SK-N-SH (cell line): ENCODE measurements at regions not wholly inside any gene's neighbourhood (a gene's known extent, or its start where the extent isn't known, plus 50 kb on each side); places are given as distances from the start of the nearest gene placed in this dataset.

Experiments
- CTCF ChIA-PET: fragments of 300-600, 350-600 bp; formaldehyde crosslinking; extraction: SDS; loops from one replicate; lab custom pipeline; 2021; lab: Yijun Ruan, JAX
- POLR2A ChIA-PET: fragments of 350-600 bp; sonication (Branson Sonifier 250); formaldehyde crosslinking; extraction: SDS; loops from one replicate; lab custom pipeline; 2020; ENCODE audit warnings: antibody characterized with exemption, inconsistent platforms; lab: Yijun Ruan, JAX
- DNase-seq: peaks from one replicate; pipeline ENCODE4 v3.0.0; 2012
- H2AFZ ChIP-seq: fragments of 200-600 bp; sonication (generic); 2 replicates; pipeline ENCODE4 v1.8.1; 2016; ENCODE audit warnings: antibody characterized with exemption, mild to moderate bottlenecking, low read depth
- H3F3A ChIP-seq: fragments of 200-600 bp; sonication (generic); replicated peaks from 2 replicates; pipeline ENCODE3; 2016; ENCODE audit warnings: antibody characterized with exemption, mild to moderate bottlenecking; ENCODE audit not compliant: insufficient read depth
- H3K27ac ChIP-seq, 2 experiments: fragments of 200-500 bp in 1 of 2; fragments of 200-600 bp in 1 of 2; sonication (Bioruptor generic) in 1 of 2; sonication (generic), shearing (Covaris generic) in 1 of 2; 2 replicates each; pipeline versions ENCODE4 v1.5.1 to v1.6.1; 2014 to 2016; ENCODE audit warnings: low read depth in 2 of 2, inconsistent platforms in 1 of 2, low read length in 1 of 2, mild to moderate bottlenecking in 1 of 2, mixed read lengths in 1 of 2
- H3K27me3 ChIP-seq: fragments of 200-600 bp; sonication (generic), shearing (Covaris generic); 2 replicates; pipeline ENCODE4 v1.6.1; 2016; ENCODE audit warnings: mixed run types; ENCODE audit not compliant: insufficient read depth
- H3K36me3 ChIP-seq, 2 experiments: fragments of 200-500 bp in 1 of 2; fragments of 200-600 bp in 1 of 2; sonication (Bioruptor generic) in 1 of 2; sonication (generic) in 1 of 2; replicated peaks in 1 of 2; 2 replicates each; pipeline versions ENCODE3 to v1.5.1; 2014 to 2016; ENCODE audit warnings: low read length in 1 of 2, mild to moderate bottlenecking in 1 of 2; ENCODE audit not compliant: insufficient read depth in 2 of 2, control insufficient read depth in 1 of 2
- H3K4me1 ChIP-seq, 2 experiments: fragments of 200-500 bp in 1 of 2; fragments of 200-600 bp in 1 of 2; sonication (Bioruptor generic) in 1 of 2; sonication (generic), shearing (Covaris generic) in 1 of 2; 2 replicates each; pipeline versions ENCODE4 v1.5.1 to v1.6.1; 2014 to 2016; ENCODE audit warnings: low read depth in 1 of 2, low read length in 1 of 2, mixed run types in 1 of 2; ENCODE audit not compliant: insufficient read depth in 2 of 2, control insufficient read depth in 1 of 2
- H3K4me2 ChIP-seq: fragments of 200-600 bp; sonication (generic), shearing (Covaris generic); 2 replicates; pipeline ENCODE4 v1.6.1; 2017; ENCODE audit warnings: mixed run types
- H3K4me3 ChIP-seq, 2 experiments: fragments of 200-500 bp in 1 of 2; fragments of 200-600 bp in 1 of 2; sonication (Bioruptor generic) in 1 of 2; sonication (generic), shearing (Covaris generic) in 1 of 2; 2 replicates each; pipeline versions ENCODE4 v1.5.1 to v1.8.1; 2014 to 2016; ENCODE audit warnings: low read depth in 2 of 2, inconsistent platforms in 1 of 2, low read length in 1 of 2, mild to moderate bottlenecking in 1 of 2, mixed read lengths in 1 of 2, moderate library complexity in 1 of 2
- H3K79me2 ChIP-seq: fragments of 200-600 bp; sonication (generic); 2 replicates; pipeline ENCODE4 v1.8.1; 2017; ENCODE audit warnings: mild to moderate bottlenecking; ENCODE audit not compliant: insufficient read depth
- H3K9ac ChIP-seq: fragments of 200-600 bp; sonication (generic); 2 replicates; pipeline ENCODE4 v1.6.1; 2017; ENCODE audit warnings: mixed run types
- H3K9me2 ChIP-seq: fragments of 200-600 bp; sonication (generic); 2 replicates; pipeline ENCODE4 v1.6.1; 2017; ENCODE audit warnings: mixed run types
- H3K9me3 ChIP-seq: fragments of 200-600 bp; sonication (generic); 2 replicates; pipeline ENCODE4 v1.6.1; 2017; ENCODE audit warnings: mixed run types, mild to moderate bottlenecking, moderate library complexity
- H4K20me1 ChIP-seq: fragments of 200-600 bp; sonication (generic); 2 replicates; pipeline ENCODE4 v1.6.1; 2017; ENCODE audit warnings: mild to moderate bottlenecking, mixed run types; ENCODE audit not compliant: insufficient read depth
- CHD2 ChIP-seq: fragments of 150-350 bp; IDR thresholded peaks from 2 replicates; pipeline ENCODE4 v1.6.1; 2018; ENCODE audit warnings: low read length; ENCODE audit not compliant: partially characterized antibody
- ELF1 ChIP-seq: IDR thresholded peaks from 2 replicates; pipeline ENCODE4 v1.4.0; 2012
- EP300 ChIP-seq, 2 experiments: IDR thresholded peaks; 2 replicates each; pipeline versions ENCODE4 v1.4.0 to v1.6.1; 2012; ENCODE audit warnings: borderline replicate concordance in 1 of 2, low read depth in 1 of 2, low read length in 1 of 2
- FOSL2 ChIP-seq: IDR thresholded peaks from 2 replicates; pipeline ENCODE4 v1.4.0; 2012; ENCODE audit warnings: low read depth, mild to moderate bottlenecking, moderate library complexity, borderline replicate concordance
- FOXJ3 ChIP-seq: sonication (generic); formaldehyde crosslinking; IDR thresholded peaks from 2 replicates; pipeline ENCODE4 v1.5.1; 2020; ENCODE audit warnings: mild to moderate bottlenecking, missing genetic modification reagents
- GATA2 ChIP-seq: sonication (generic); formaldehyde crosslinking; IDR thresholded peaks from 2 replicates; pipeline ENCODE4 v1.5.0; 2020; ENCODE audit warnings: mild to moderate bottlenecking, missing genetic modification reagents
- JUND ChIP-seq: IDR thresholded peaks from 2 replicates; pipeline ENCODE4 v1.4.0; 2012
- MEF2A ChIP-seq: IDR thresholded peaks from 2 replicates; pipeline ENCODE4 v1.4.0; 2012; ENCODE audit warnings: low read depth, borderline replicate concordance
- NFIC ChIP-seq: IDR thresholded peaks from 2 replicates; pipeline ENCODE4 v1.4.0; 2012; ENCODE audit warnings: borderline replicate concordance
- NRF1 ChIP-seq: IDR thresholded peaks from 2 replicates; pipeline ENCODE4 v1.6.1; 2012; ENCODE audit warnings: low read depth, mild to moderate bottlenecking, low read length
- RAD21 ChIP-seq: IDR thresholded peaks from 2 replicates; pipeline ENCODE4 v1.6.1; 2012; ENCODE audit warnings: mild to moderate bottlenecking, low read length
- RCOR1 ChIP-seq: fragments of 150-350 bp; IDR thresholded peaks from 2 replicates; pipeline ENCODE4 v1.6.1; 2017; ENCODE audit warnings: antibody characterized with exemption, low read length
- RFX5 ChIP-seq: IDR thresholded peaks from 2 replicates; pipeline ENCODE4 v1.6.1; 2012; ENCODE audit warnings: mild to moderate bottlenecking, improper control_type of control experiment, low read length
- RXRA ChIP-seq: IDR thresholded peaks from 2 replicates; pipeline ENCODE4 v1.4.0; 2012; ENCODE audit warnings: low read depth, mild to moderate bottlenecking, borderline replicate concordance
- TCF12 ChIP-seq: IDR thresholded peaks from 2 replicates; pipeline ENCODE4 v1.4.0; 2012
- WGBS: methylation state at CpG from one replicate; pipeline ENCODE4 v1.1.6; 2017; ENCODE audit warnings: low lambda C conversion rate; 5-methylcytosine and 5-hydroxymethylcytosine counted together
- TF ChIP-seq, protein P1 (sequence below): fragments of 150-350 bp; IDR thresholded peaks from 2 replicates; pipeline ENCODE4 v1.6.1; 2016; ENCODE audit warnings: mild to moderate bottlenecking, low read depth, low read length
- TF ChIP-seq, protein P2 (sequence below): IDR thresholded peaks from 2 replicates; pipeline ENCODE4 v1.6.1; 2012; ENCODE audit warnings: mild to moderate bottlenecking, low read depth, low read length, moderate library complexity
- TF ChIP-seq, protein P3 (sequence below): fragments of 200-600 bp; sonication (generic); IDR thresholded peaks from 2 replicates; pipeline ENCODE4 v1.6.1; 2017; ENCODE audit warnings: antibody characterized with exemption, mild to moderate bottlenecking, moderate library complexity
- TF ChIP-seq, protein P4 (sequence below): fragments of 150-350 bp; IDR thresholded peaks from 2 replicates; pipeline ENCODE4 v1.6.1; 2017; ENCODE audit warnings: antibody characterized with exemption, low read length, low read depth, borderline replicate concordance

DNA sequence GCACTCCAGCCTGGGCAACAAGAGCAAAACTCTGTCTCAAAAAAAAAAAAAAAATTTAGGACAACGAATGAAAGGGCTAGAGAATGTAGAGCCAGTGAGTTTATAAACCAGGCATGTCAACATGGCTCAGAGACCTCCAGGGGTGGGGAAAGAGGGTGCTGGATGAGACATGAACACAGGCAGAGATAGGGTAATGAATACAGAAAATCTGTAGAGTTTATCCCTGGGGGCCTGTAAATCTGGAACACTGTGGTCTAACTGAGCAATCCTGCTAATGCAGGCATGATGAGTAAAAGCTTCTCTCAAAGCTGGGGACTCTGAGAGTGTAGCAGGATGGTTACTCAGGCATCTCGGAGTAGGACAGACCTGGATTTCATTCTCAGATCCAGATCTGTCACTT lies 59.2 kb upstream of the IGFBP2 start:
- Histone ChIP-seq H3K27me3 (no peaks in the 10 kb centered on the region), H3K9ac (no peak overlapping the region), H3K36me3 (no peaks in the 10 kb centered on the region), H3K27ac (no peak overlapping the region), H4K20me1 (no peaks in the 10 kb centered on the region), H3K4me1 (peaks cover 5 to 23% of the 10 kb centered on the region in 2 experiments; a peak in 3 of 4 replicates), H3K4me3 (no peak overlapping the region), H3K9me3 (no peaks in the 10 kb centered on the region), H3K9me2 (no peaks in the 10 kb centered on the region), H3F3A (peaks cover 11% of the 10 kb centered on the region), H2AFZ (no peak overlapping the region), H3K4me2 (no peak overlapping the region), H3K79me2 (no peaks in the 10 kb centered on the region)
- TF ChIP-seq RAD21: peak; percentile 16; the same call in 1 of the 2 replicates
- peak; percentile 42; the same call in 1 of the 2 replicates for TF ChIP-seq RCOR1
- no peak for TF ChIP-seq NFIC
- DNase-seq: peak; percentile 54
- ChIA-PET CTCF (interaction anchor here (0.6 to 0.9 kb wide), 2 partner anchors 55 to 93 kb away, joined by 3 to 4 read pairs; no protein-coding TSS in a partner anchor), POLR2A (no interaction called here)
- WGBS: 22% methylated on average over 1 of the region's 2 CpGs

DNA sequence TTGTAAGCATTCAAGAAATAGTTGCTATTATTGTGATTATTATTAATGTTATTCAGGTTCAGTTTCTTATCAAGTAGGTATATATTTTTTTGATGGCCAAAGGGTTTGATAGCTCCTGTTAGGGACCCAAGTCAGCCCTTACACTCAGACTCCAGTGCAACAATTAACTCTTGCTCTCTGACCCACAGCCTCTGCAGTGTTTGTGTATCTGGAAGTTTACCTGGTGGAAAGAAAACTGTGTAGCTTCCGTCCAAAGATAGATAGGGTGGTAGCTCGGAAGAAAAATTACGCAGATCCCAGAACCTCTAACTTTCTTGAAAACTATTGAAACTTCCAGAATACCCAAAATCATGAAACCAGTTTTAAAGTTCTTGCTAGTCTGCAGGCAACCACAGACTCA lies 58.6 kb upstream of the IGFBP2 start:
- TF ChIP-seq FOXJ3 (CRISPR knock-in tag): no peak
- no peak for TF ChIP-seq NRF1
- TF ChIP-seq, protein P1, sequence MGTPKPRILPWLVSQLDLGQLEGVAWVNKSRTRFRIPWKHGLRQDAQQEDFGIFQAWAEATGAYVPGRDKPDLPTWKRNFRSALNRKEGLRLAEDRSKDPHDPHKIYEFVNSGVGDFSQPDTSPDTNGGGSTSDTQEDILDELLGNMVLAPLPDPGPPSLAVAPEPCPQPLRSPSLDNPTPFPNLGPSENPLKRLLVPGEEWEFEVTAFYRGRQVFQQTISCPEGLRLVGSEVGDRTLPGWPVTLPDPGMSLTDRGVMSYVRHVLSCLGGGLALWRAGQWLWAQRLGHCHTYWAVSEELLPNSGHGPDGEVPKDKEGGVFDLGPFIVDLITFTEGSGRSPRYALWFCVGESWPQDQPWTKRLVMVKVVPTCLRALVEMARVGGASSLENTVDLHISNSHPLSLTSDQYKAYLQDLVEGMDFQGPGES: no peak
- TF ChIP-seq, protein P2, sequence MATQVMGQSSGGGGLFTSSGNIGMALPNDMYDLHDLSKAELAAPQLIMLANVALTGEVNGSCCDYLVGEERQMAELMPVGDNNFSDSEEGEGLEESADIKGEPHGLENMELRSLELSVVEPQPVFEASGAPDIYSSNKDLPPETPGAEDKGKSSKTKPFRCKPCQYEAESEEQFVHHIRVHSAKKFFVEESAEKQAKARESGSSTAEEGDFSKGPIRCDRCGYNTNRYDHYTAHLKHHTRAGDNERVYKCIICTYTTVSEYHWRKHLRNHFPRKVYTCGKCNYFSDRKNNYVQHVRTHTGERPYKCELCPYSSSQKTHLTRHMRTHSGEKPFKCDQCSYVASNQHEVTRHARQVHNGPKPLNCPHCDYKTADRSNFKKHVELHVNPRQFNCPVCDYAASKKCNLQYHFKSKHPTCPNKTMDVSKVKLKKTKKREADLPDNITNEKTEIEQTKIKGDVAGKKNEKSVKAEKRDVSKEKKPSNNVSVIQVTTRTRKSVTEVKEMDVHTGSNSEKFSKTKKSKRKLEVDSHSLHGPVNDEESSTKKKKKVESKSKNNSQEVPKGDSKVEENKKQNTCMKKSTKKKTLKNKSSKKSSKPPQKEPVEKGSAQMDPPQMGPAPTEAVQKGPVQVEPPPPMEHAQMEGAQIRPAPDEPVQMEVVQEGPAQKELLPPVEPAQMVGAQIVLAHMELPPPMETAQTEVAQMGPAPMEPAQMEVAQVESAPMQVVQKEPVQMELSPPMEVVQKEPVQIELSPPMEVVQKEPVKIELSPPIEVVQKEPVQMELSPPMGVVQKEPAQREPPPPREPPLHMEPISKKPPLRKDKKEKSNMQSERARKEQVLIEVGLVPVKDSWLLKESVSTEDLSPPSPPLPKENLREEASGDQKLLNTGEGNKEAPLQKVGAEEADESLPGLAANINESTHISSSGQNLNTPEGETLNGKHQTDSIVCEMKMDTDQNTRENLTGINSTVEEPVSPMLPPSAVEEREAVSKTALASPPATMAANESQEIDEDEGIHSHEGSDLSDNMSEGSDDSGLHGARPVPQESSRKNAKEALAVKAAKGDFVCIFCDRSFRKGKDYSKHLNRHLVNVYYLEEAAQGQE: no peak
- TF ChIP-seq RXRA: no peak
- no peak for TF ChIP-seq GATA2
- TF ChIP-seq JUND: no peak
- no peak for TF ChIP-seq RFX5
- no peak for TF ChIP-seq EP300 (IDR thresholded peaks at IDR 0.05; ENCODE audit: borderline replicate concordance in 1 of 2, low read depth in 1 of 2, low read length in 1 of 2)
- TF ChIP-seq MEF2A: no peak
- no peak for TF ChIP-seq ELF1
- no peak for TF ChIP-seq TCF12
- no peak for TF ChIP-seq FOSL2
- TF ChIP-seq CHD2: no peak
- TF ChIP-seq, protein P3, sequence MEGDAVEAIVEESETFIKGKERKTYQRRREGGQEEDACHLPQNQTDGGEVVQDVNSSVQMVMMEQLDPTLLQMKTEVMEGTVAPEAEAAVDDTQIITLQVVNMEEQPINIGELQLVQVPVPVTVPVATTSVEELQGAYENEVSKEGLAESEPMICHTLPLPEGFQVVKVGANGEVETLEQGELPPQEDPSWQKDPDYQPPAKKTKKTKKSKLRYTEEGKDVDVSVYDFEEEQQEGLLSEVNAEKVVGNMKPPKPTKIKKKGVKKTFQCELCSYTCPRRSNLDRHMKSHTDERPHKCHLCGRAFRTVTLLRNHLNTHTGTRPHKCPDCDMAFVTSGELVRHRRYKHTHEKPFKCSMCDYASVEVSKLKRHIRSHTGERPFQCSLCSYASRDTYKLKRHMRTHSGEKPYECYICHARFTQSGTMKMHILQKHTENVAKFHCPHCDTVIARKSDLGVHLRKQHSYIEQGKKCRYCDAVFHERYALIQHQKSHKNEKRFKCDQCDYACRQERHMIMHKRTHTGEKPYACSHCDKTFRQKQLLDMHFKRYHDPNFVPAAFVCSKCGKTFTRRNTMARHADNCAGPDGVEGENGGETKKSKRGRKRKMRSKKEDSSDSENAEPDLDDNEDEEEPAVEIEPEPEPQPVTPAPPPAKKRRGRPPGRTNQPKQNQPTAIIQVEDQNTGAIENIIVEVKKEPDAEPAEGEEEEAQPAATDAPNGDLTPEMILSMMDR: no peak
- TF ChIP-seq, protein P4, sequence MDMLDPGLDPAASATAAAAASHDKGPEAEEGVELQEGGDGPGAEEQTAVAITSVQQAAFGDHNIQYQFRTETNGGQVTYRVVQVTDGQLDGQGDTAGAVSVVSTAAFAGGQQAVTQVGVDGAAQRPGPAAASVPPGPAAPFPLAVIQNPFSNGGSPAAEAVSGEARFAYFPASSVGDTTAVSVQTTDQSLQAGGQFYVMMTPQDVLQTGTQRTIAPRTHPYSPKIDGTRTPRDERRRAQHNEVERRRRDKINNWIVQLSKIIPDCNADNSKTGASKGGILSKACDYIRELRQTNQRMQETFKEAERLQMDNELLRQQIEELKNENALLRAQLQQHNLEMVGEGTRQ: no peak
- 93% methylated on average over 3 of the region's 3 CpGs for WGBS
- Histone ChIP-seq H3K27me3 (no peaks in the 10 kb centered on the region), H2AFZ (no peak overlapping the region), H3K79me2 (no peaks in the 10 kb centered on the region), H3K4me2 (no peak overlapping the region), H3K27ac (no peak overlapping the region), H3K4me1 (peaks cover 5 to 23% of the 10 kb centered on the region in 2 experiments; a peak in 3 of 4 replicates), H3K9ac (no peak overlapping the region), H3F3A (peaks cover 11% of the 10 kb centered on the region), H4K20me1 (no peaks in the 10 kb centered on the region), H3K4me3 (no peak overlapping the region), H3K36me3 (no peaks in the 10 kb centered on the region), H3K9me2 (no peaks in the 10 kb centered on the region), H3K9me3 (no peaks in the 10 kb centered on the region)
- ChIA-PET POLR2A (no interaction called here), CTCF (interaction anchor here (0.6 to 0.9 kb wide), 2 partner anchors 56 to 92 kb away, joined by 3 to 4 read pairs; no protein-coding TSS in a partner anchor)
- DNase-seq: no peak
